ENCODE measurements at regions not wholly inside any gene's neighbourhood (a gene's known extent, or its start where the extent isn't known, plus 50 kb on each side); places are given as distances from the start of the nearest gene placed in this dataset.

DNA sequence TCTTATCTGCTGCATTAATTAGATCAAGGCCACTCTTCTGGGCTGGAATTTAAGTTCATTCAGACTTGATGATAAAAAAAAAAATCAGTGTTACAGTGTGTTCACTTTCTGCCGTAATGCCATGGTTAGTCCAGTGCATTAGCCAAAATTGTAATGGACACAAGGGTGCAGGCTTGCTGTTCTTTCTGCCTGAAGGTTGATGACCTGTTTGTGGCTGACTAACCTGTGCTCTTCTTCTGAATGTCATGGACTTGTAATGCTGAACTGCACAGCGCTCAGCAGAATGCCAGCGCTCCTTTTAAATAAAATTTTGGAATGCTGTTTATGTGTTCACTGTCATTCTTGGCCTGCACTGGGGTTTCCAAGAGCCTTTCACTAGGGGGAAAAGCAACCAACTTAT, 323.2 kb downstream of the ZNF248 start:
- TF ChIP-seq ZNF274 (IDR thresholded peaks at IDR 0.05; ENCODE audit: low read depth, low read length): no peak
- TF ChIP-seq SUZ12 (IDR thresholded peaks at IDR 0.05; ENCODE audit: extremely low read depth, insufficient read depth, insufficient read length): no peak

Data from NT2/D1 (cell line).